Transverse colon (tissue), 4 donors: ENCODE measurements at regions not wholly inside any gene's neighbourhood (a gene's known extent, or its start where the extent isn't known, plus 50 kb on each side); places are given as distances from the start of the nearest gene placed in this dataset.

Experiments used
- DNase-seq: peaks from one replicate; pipeline ENCODE4 v3.0.0-alpha.2; 2019
- H3K27ac ChIP-seq, 4 donors: fragments of 200-600 bp; sonication (generic); 2 replicates each; pipeline ENCODE4 v1.5.1; 2016 to 2018; ENCODE audit warnings: inconsistent platforms in 4 of 4
- H3K27me3 ChIP-seq: fragments of 200-600 bp; sonication (generic); 2 replicates; pipeline ENCODE4 v1.5.1; 2017; ENCODE audit warnings: inconsistent platforms
- H3K36me3 ChIP-seq, 4 donors: fragments of 200-600 bp; sonication (generic); 2 replicates each; pipeline ENCODE4 v1.5.1; 2017 to 2019; ENCODE audit warnings: inconsistent platforms in 4 of 4
- H3K4me1 ChIP-seq, 4 donors: fragments of 200-600 bp; sonication (generic); 2 replicates each; pipeline ENCODE4 v1.5.1; 2017 to 2020; ENCODE audit warnings: inconsistent platforms in 4 of 4
- H3K4me3 ChIP-seq, 4 donors: fragments of 200-600 bp; sonication (generic); 1 replicate in 1 of 4; 2 replicates in 3 of 4; pipeline versions ENCODE4 v1.5.1 to v1.6.1; 2017 to 2019; ENCODE audit warnings: inconsistent platforms in 4 of 4
- H3K9me3 ChIP-seq, 2 donors: fragments of 200-600 bp; sonication (generic); 2 replicates each; pipeline ENCODE4 v1.5.1; 2017 to 2019; ENCODE audit warnings: inconsistent platforms in 2 of 2
- CTCF ChIP-seq, 5 experiments: fragments of 200-600 bp in 3 of 5; fragments of 450-650 bp in 2 of 5; sonication (generic) in 3 of 5; IDR thresholded peaks; 1 replicate in 2 of 5; 2 replicates in 3 of 5; pipeline ENCODE4 v1.5.1; 2016 to 2017; ENCODE audit warnings: antibody characterized with exemption in 5 of 5, inconsistent platforms in 3 of 5, mild to moderate bottlenecking in 2 of 5, moderate library complexity in 1 of 5
- EP300 ChIP-seq: sonication (generic); formaldehyde crosslinking; IDR thresholded peaks from one replicate; pipeline ENCODE4 v1.6.1; 2017; ENCODE audit warnings: antibody characterized with exemption, low read depth
- POLR2A ChIP-seq: fragments of 450-650 bp; IDR thresholded peaks from one replicate; pipeline ENCODE4 v1.6.1; 2016; ENCODE audit warnings: antibody characterized with exemption, mild to moderate bottlenecking, moderate library complexity
- POLR2AphosphoS5 ChIP-seq, 3 donors: sonication (generic); formaldehyde crosslinking; IDR thresholded peaks; one replicate each; pipeline ENCODE4 v1.6.1; 2016; ENCODE audit warnings: antibody characterized with exemption in 3 of 3
- WGBS, 2 donors: methylation state at CpG; one replicate each; pipeline ENCODE4 v1.1.5; 2018; ENCODE audit warnings: low coverage in 1 of 2; 5-methylcytosine and 5-hydroxymethylcytosine counted together
- in situ Hi-C, 4 donors: fragments of 200-750 bp; cut with MboI; loops; one replicate each; pipeline versions ENCODE4 v1.15.0 to v1.15.1; 2017; ENCODE audit warnings: low sequenced_read_pairs in 3 of 4, low pct_ligation_motif_present in 1 of 4, low pct_unique_long_range_greater_than_20kb in 1 of 4
- intact Hi-C: fragments of 100-400 bp; cut with DNase I; formaldehyde crosslinking; loops from one replicate; pipeline ENCODE4 v1.15.1; 2023; ENCODE audit warnings: low total_unique reads

DNA sequence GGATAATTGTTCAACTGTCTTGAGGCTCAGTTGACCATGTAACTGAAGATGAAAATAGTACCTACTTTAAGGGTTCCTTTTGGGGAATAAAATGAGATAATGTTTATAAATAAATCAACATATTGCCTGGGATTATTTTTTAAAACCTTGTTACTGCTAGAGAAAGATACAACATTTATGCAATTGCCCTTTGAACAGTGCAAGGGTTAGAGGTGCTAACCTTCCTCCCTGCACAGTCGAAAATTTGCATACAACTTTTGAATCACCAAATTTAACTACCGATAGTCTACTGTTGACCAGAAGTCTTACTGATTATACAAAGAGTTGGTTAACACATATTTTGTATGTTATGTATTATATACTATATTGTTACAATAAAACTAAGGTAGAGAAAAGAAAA, 750.0 kb downstream of the EFNB2 start:
- Histone ChIP-seq H3K9me3 (no peaks in the 10 kb centered on the region), H3K4me1 (no peaks in the 10 kb centered on the region), H3K27me3 (no peaks in the 10 kb centered on the region), H3K27ac (no peak overlapping the region), H3K36me3 (no peaks in the 10 kb centered on the region), H3K4me3 (no peak overlapping the region)
- WGBS, 2 donors = 74 to 86% methylated on average over 2 of the region's 2 CpGs
- no peak for DNase-seq
- in situ Hi-C loops = no loop called here
- intact Hi-C loops = no loop called here
- TF ChIP-seq CTCF (IDR thresholded peaks at IDR 0.05) = no peak
- TF ChIP-seq POLR2AphosphoS5 (IDR thresholded peaks at IDR 0.05) = no peak
- TF ChIP-seq POLR2A = no peak
- TF ChIP-seq EP300 = no peak

- Histone ChIP-seq H3K36me3 (no peaks in the 10 kb centered on the region), H3K9me3 (no peaks in the 10 kb centered on the region), H3K27me3 (no peaks in the 10 kb centered on the region), H3K4me1 (no peaks in the 10 kb centered on the region), H3K4me3 (no peak overlapping the region), H3K27ac (no peak overlapping the region)
- 50 to 60% methylated on average over 1 of the region's 1 CpG for WGBS, 2 donors
- DNase-seq = no peak
- in situ Hi-C loops (no loop called here), intact Hi-C loops (no loop called here)
- TF ChIP-seq POLR2A = no peak
- no peak for TF ChIP-seq POLR2AphosphoS5 (IDR thresholded peaks at IDR 0.05)
- TF ChIP-seq EP300 = no peak
- no peak for TF ChIP-seq CTCF (IDR thresholded peaks at IDR 0.05)
These were observed 752.2 kb downstream of the EFNB2 start for GRCh38 chr13:105783261-105783660.

GRCh38 chr13:105778196-105778595, 757.3 kb downstream of the EFNB2 start:
- H3K9me3 ChIP-seq = no peaks in the 10 kb centered on the region
- TF ChIP-seq POLR2AphosphoS5 (IDR thresholded peaks at IDR 0.05) (no peak), CTCF (IDR thresholded peaks at IDR 0.05) (no peak), POLR2A (no peak), EP300 (no peak)
- no peak for DNase-seq
- no peaks in the 10 kb centered on the region for H3K4me1 ChIP-seq
- intact Hi-C loops = no loop called here
- 61% methylated on average over 1 of the region's 1 CpG; no CpG with 5 or more reads in 1 of the 2 donors for WGBS, 2 donors
- in situ Hi-C loops = no loop called here
- no peak overlapping the region for H3K27ac ChIP-seq
- H3K27me3 ChIP-seq = no peaks in the 10 kb centered on the region
- H3K4me3 ChIP-seq = no peak overlapping the region
- no peaks in the 10 kb centered on the region for H3K36me3 ChIP-seq

DNA sequence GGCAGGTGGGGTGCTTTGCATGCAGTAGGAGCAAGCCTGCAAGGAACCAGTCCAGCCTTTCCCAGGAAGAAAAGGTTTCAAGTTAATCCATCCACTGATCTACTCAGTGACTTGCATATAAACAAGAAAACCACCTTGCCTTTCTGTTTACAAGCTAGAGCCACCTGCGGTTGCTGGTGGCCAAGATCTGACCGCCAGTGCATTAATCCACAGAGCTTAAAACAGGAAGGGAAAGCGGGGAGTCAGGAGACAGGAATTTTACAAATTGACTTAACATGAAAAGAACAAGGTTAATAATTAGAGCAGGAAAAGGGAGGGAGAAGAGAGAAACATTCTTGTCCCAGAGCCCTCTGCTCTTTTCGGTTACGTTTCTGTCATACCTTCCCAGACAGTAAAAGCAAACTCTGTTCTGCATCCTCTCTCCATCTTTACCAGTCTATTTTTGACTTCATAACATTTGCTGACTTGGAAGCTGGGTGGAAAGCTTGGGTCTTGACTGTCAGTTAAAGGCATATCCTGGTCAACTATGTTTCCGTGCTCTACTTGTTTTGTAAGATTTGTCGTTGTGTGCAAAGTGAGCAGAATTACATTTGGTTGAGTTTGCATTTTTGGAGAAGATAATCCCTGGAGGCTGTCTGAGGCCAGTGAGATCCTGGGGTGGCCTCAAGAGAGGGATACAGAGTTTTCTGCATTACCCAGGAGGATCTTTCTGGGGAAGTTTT, 760.6 kb downstream of the EFNB2 start:
- intact Hi-C loops = no loop called here
- Histone ChIP-seq H3K27ac (no peak overlapping the region), H3K27me3 (no peaks in the 10 kb centered on the region), H3K4me3 (no peak overlapping the region), H3K36me3 (no peaks in the 10 kb centered on the region), H3K9me3 (no peaks in the 10 kb centered on the region), H3K4me1 (no peaks in the 10 kb centered on the region)
- in situ Hi-C loops = no loop called here
- no peak for DNase-seq
- 74 to 82% methylated on average over 7 of the region's 7 CpGs for WGBS, 2 donors
- TF ChIP-seq POLR2AphosphoS5 (IDR thresholded peaks at IDR 0.05) (no peak), EP300 (no peak), POLR2A (no peak), CTCF (IDR thresholded peaks at IDR 0.05) (no peak)
